ENCODE measurements at regions not wholly inside any gene's neighbourhood (a gene's known extent, or its start where the extent isn't known, plus 50 kb on each side); places are given as distances from the start of the nearest gene placed in this dataset.

- ATAC-seq (no peak), DNase-seq (ENCODE audit: low spot score) (no peak)
- Mint-ChIP-seq H3K27me3 (ENCODE audit: insufficient read depth, low read depth, poor library complexity) (peaks cover 4% of the 10 kb centered on the region), H3K27ac (no peak overlapping the region), H3K36me3 (ENCODE audit: low read depth) (no peaks in the 10 kb centered on the region), H3K4me1 (no peaks in the 10 kb centered on the region), H3K9me3 (peaks cover 6% of the 10 kb centered on the region; the same call in 1 of the 3 replicates), H3K4me3 (no peak overlapping the region)
- no peaks in the 10 kb centered on the region for H3K4me1 ChIP-seq (ENCODE audit: insufficient read depth)
- TF ChIP-seq EZH2 (IDR thresholded peaks at IDR 0.05; ENCODE audit: low read depth, unreplicated experiment): no peak
- no peak for TF ChIP-seq NANOG (IDR thresholded peaks at IDR 0.05; ENCODE audit: borderline replicate concordance)
- TF ChIP-seq CREB1 (CRISPR knock-in tag; IDR thresholded peaks at IDR 0.05; ENCODE audit: low read depth): no peak
- no peak for TF ChIP-seq JUNB (IDR thresholded peaks at IDR 0.05; ENCODE audit: unreplicated experiment)
- no peak for TF ChIP-seq EZH2phosphoT487 (IDR thresholded peaks at IDR 0.05; ENCODE audit: unreplicated experiment)
- TF ChIP-seq ZNF114 (CRISPR knock-in tag; IDR thresholded peaks at IDR 0.05): no peak
- no peak for TF ChIP-seq POLR2AphosphoS5 (IDR thresholded peaks at IDR 0.05; ENCODE audit: low read depth)
- no peak for TF ChIP-seq ETS1 (IDR thresholded peaks at IDR 0.05)
- TF ChIP-seq REST (IDR thresholded peaks at IDR 0.05; ENCODE audit: unreplicated experiment): no peak
- TF ChIP-seq ZNF331 (CRISPR knock-in tag; IDR thresholded peaks at IDR 0.05; ENCODE audit: low read depth): no peak
- no peak for TF ChIP-seq CTCF (conservative IDR thresholded peaks at IDR 0.05; ENCODE audit: low read depth in 2 of 2)
- TF ChIP-seq STAT1 (IDR thresholded peaks at IDR 0.05; ENCODE audit: unreplicated experiment): no peak
- no peak for TF ChIP-seq ZNF462 (CRISPR knock-in tag; IDR thresholded peaks at IDR 0.05)
- H4K20me1 ChIP-seq (replicated peaks; ENCODE audit: insufficient read depth): no peaks in the 10 kb centered on the region
- H3F3A ChIP-seq (replicated peaks; ENCODE audit: low read depth): no peaks in the 10 kb centered on the region
- H3K79me2 ChIP-seq (replicated peaks; ENCODE audit: insufficient read depth): no peaks in the 10 kb centered on the region
- H3K9me2 ChIP-seq (ENCODE audit: insufficient read depth): peaks cover 5% of the 10 kb centered on the region; the same call in 1 of the 2 replicates
- no peaks in the 10 kb centered on the region for H3K27me3 ChIP-seq (ENCODE audit: insufficient read depth)
- no peak overlapping the region for H2AFZ ChIP-seq
- H3K4me3 ChIP-seq: no peak overlapping the region
- H3K36me3 ChIP-seq (ENCODE audit: insufficient read depth): no peaks in the 10 kb centered on the region
- no peak overlapping the region for H3K27ac ChIP-seq (ENCODE audit: low read depth)
- no peak overlapping the region for H3K4me2 ChIP-seq
Observed at GRCh38 chr10:109341986-109342385, 581.3 kb downstream of the XPNPEP1 start.

Measured in GM23338 (cell line).